B cell (primary cell): ENCODE measurements at regions not wholly inside any gene's neighbourhood (a gene's known extent, or its start where the extent isn't known, plus 50 kb on each side); places are given as distances from the start of the nearest gene placed in this dataset.

Experiments used
- ATAC-seq: fragments of 200-7000 bp; cut with Tn5 transposase; one replicate; pipeline ENCODE4 v1.10.0; 2021; ENCODE audit warnings: low read depth, mild to moderate bottlenecking, moderate number of reproducible peaks, moderate library complexity
- CTCF ChIA-PET: fragments of 350-600 bp; sonication (Branson Sonifier 250); formaldehyde crosslinking; loops from one replicate; lab custom pipeline; 2021; ENCODE audit warnings: antibody characterized with exemption, inconsistent platforms; lab: Charles Lee
- POLR2A ChIA-PET: fragments of 350-600 bp; sonication (Branson Sonifier 250); formaldehyde crosslinking; loops from one replicate; lab custom pipeline; 2021; ENCODE audit warnings: antibody characterized with exemption; lab: Charles Lee
- DNase-seq: peaks from one replicate; pipeline ENCODE4 v3.0.0; 2013
- H2AFZ ChIP-seq: 2 replicates; pipeline ENCODE4 v1.6.1; 2012; ENCODE audit warnings: mild to moderate bottlenecking, low read depth, low read length; ENCODE audit not compliant: insufficient read depth, poor library complexity, severe bottlenecking
- H3K27ac ChIP-seq, 2 donors: 1 replicate in 1 of 2; 2 replicates in 1 of 2; pipeline ENCODE4 v1.5.1; 2012 to 2013; ENCODE audit warnings: low read length in 2 of 2, mild to moderate bottlenecking in 2 of 2, moderate library complexity in 1 of 2
- H3K27me3 ChIP-seq, 4 experiments: fragments of 200-600 bp in 1 of 4; sonication (generic) in 1 of 4; replicated peaks in 1 of 4; 1 replicate in 2 of 4; 2 replicates in 2 of 4; pipeline versions ENCODE4 v1.6.1 to v1.7.0; 2013 to 2016; ENCODE audit warnings: low read length in 3 of 4, mild to moderate bottlenecking in 2 of 4, mixed read lengths in 1 of 4, moderate library complexity in 1 of 4; ENCODE audit not compliant: insufficient read depth in 4 of 4, control insufficient read depth in 3 of 4; ENCODE audit errors: control extremely low read depth in 1 of 4
- H3K36me3 ChIP-seq, 2 experiments: replicated peaks in 1 of 2; 1 replicate in 1 of 2; 2 replicates in 1 of 2; pipeline versions ENCODE4 v1.6.1 to v1.7.1; 2013; ENCODE audit warnings: low read length in 1 of 2; ENCODE audit not compliant: insufficient read depth in 2 of 2, control insufficient read depth in 1 of 2; ENCODE audit errors: control extremely low read depth in 1 of 2, extremely low read depth in 1 of 2
- H3K4me1 ChIP-seq, 2 donors: fragments of 200-600 bp in 1 of 2; sonication (generic) in 1 of 2; 1 replicate in 1 of 2; 2 replicates in 1 of 2; pipeline versions ENCODE4 v1.5.1 to v1.6.1; 2013 to 2017; ENCODE audit warnings: low read length in 2 of 2; ENCODE audit not compliant: control insufficient read depth in 2 of 2, insufficient read depth in 2 of 2
- H3K4me2 ChIP-seq: replicated peaks from 2 replicates; pipeline ENCODE3; 2012; ENCODE audit warnings: mild to moderate bottlenecking, low read depth, low read length; ENCODE audit not compliant: poor library complexity, severe bottlenecking
- H3K4me3 ChIP-seq, 5 experiments: fragments of 200-600 bp in 1 of 5; sonication (generic) in 1 of 5; 1 replicate in 3 of 5; 2 replicates in 2 of 5; pipeline versions ENCODE4 v1.5.1 to v1.7.0; 2011 to 2016; ENCODE audit warnings: low read length in 4 of 5, mild to moderate bottlenecking in 4 of 5, low read depth in 2 of 5, control low read depth in 1 of 5, moderate library complexity in 1 of 5; ENCODE audit not compliant: insufficient read depth in 1 of 5; ENCODE audit errors: control extremely low read depth in 1 of 5, extremely low read depth in 1 of 5
- H3K79me2 ChIP-seq: fragments of 200-600 bp; sonication (generic); one replicate; pipeline ENCODE4 v1.6.0; 2016; ENCODE audit warnings: low read length; ENCODE audit not compliant: control insufficient read depth, insufficient read depth
- H3K9ac ChIP-seq: fragments of 200-600 bp; sonication (generic); 2 replicates; pipeline ENCODE4 v1.6.1; 2017; ENCODE audit warnings: mild to moderate bottlenecking, low read length, moderate library complexity
- H3K9me3 ChIP-seq, 3 donors: one replicate each; pipeline versions ENCODE4 v1.6.1 to v1.7.1; 2013; ENCODE audit warnings: low read length in 2 of 3; ENCODE audit not compliant: control insufficient read depth in 2 of 3, insufficient read depth in 1 of 3; ENCODE audit errors: control extremely low read depth in 1 of 3
- H4K20me1 ChIP-seq: 2 replicates; pipeline ENCODE4 v1.6.0; 2012; ENCODE audit warnings: mild to moderate bottlenecking, low read length; ENCODE audit not compliant: insufficient read depth, control insufficient read depth, poor library complexity, severe bottlenecking
- H3K27ac Mint-ChIP-seq: one replicate; pipeline ENCODE4 v1.8.0; 2021; ENCODE audit warnings: mixed read lengths
- H3K27me3 Mint-ChIP-seq: one replicate; pipeline ENCODE4 v1.8.0; 2021; ENCODE audit warnings: mixed read lengths
- H3K4me1 Mint-ChIP-seq: one replicate; pipeline ENCODE4 v1.8.0; 2021; ENCODE audit warnings: mixed read lengths
- H3K4me3 Mint-ChIP-seq: one replicate; pipeline ENCODE4 v1.8.0; 2021; ENCODE audit warnings: mixed read lengths
- H3K9me3 Mint-ChIP-seq: one replicate; pipeline ENCODE4 v1.8.0; 2022; ENCODE audit warnings: mixed read lengths; ENCODE audit not compliant: insufficient read depth
- EZH2 ChIP-seq: IDR thresholded peaks from 2 replicates; pipeline ENCODE4 v1.6.1; 2012; ENCODE audit warnings: borderline replicate concordance, low read depth, mild to moderate bottlenecking, moderate library complexity, low read length; ENCODE audit not compliant: insufficient read depth, poor library complexity, severe bottlenecking
- WGBS: methylation state at CpG from one replicate; pipeline ENCODE4 v1.1.5; 2013; ENCODE audit warnings: missing lambda C conversion rate; ENCODE audit not compliant: insufficient coverage; 5-methylcytosine and 5-hydroxymethylcytosine counted together
- intact Hi-C: fragments of 100-400 bp; cut with micrococcal nuclease; formaldehyde crosslinking; loops from one replicate; pipeline ENCODE4 v1.10.0; 2022
- TF ChIP-seq, protein P1 (sequence below): fragments of 200-600 bp; IDR thresholded peaks from one replicate; pipeline ENCODE4 v1.8.0; 2022; ENCODE audit warnings: antibody characterized with exemption, mild to moderate bottlenecking

DNA sequence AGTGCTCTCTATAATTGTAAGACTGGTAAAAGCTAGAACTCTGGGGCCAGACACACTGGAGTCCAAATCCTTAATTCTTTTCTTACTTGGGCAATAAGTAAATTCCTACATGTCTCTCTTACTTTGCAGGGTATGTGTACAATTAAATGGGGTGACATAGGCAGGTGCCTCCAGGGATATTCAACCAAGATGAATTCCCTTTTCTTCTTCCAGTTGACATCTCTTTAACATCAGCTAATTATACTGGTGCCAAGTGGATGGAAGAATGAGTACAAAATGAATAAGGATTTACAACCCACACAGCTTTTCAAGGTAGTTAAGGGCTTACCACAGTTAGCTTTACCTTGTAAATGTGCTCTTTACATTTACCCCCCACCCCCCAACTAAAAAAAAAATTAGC lies 295.5 kb upstream of the GADL1 start:
- Histone ChIP-seq H3K36me3 (no peaks in the 10 kb centered on the region), H2AFZ (no peak overlapping the region), H3K9ac (no peak overlapping the region), H3K4me1 (no peaks in the 10 kb centered on the region), H3K79me2 (no peaks in the 10 kb centered on the region), H3K27ac (no peak overlapping the region), H3K4me2 (no peak overlapping the region), H3K27me3 (peaks cover 0 to 3% (median 0%) of the 10 kb centered on the region in 4 experiments), H4K20me1 (no peaks in the 10 kb centered on the region), H3K4me3 (no peak overlapping the region), H3K9me3 (no peaks in the 10 kb centered on the region)
- DNase-seq (no peak), ATAC-seq (no peak)
- H3K27me3 Mint-ChIP-seq, result peaks cover 5% of the 10 kb centered on the region
- H3K9me3 Mint-ChIP-seq, result no peaks in the 10 kb centered on the region
- H3K27ac Mint-ChIP-seq, result no peak overlapping the region
- intact Hi-C loops, result loop anchor here (10.0 kb wide), 1 partner anchor 85 kb away; no protein-coding TSS in a partner anchor
- TF ChIP-seq EZH2, result no peak
- TF ChIP-seq, protein P1, sequence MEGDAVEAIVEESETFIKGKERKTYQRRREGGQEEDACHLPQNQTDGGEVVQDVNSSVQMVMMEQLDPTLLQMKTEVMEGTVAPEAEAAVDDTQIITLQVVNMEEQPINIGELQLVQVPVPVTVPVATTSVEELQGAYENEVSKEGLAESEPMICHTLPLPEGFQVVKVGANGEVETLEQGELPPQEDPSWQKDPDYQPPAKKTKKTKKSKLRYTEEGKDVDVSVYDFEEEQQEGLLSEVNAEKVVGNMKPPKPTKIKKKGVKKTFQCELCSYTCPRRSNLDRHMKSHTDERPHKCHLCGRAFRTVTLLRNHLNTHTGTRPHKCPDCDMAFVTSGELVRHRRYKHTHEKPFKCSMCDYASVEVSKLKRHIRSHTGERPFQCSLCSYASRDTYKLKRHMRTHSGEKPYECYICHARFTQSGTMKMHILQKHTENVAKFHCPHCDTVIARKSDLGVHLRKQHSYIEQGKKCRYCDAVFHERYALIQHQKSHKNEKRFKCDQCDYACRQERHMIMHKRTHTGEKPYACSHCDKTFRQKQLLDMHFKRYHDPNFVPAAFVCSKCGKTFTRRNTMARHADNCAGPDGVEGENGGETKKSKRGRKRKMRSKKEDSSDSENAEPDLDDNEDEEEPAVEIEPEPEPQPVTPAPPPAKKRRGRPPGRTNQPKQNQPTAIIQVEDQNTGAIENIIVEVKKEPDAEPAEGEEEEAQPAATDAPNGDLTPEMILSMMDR, result no peak
- H3K4me1 Mint-ChIP-seq, result no peaks in the 10 kb centered on the region
- ChIA-PET POLR2A (no interaction called here), CTCF (no interaction called here)
- H3K4me3 Mint-ChIP-seq, result no peak overlapping the region

DNA sequence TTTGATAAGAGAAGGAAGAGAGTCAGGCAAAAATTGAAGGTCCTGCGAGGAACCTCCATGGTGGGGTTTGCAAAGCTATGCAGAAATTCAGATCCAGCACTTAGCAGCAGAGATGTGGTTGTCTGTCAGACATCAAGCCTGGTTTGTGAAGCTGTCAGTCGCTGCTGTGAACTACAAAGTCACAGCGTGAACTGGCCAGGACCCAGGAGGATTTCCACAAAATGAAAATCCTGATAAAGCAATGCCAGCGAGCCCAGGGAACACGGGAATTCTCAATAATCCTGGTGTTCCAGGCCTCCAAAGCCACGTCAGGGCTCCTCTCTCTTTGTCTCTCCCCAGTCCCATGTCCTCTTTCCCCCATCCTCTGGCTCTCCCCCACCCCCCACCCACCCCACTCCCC lies 296.9 kb upstream of the GADL1 start:
- Mint-ChIP-seq H3K4me1 (no peaks in the 10 kb centered on the region), H3K9me3 (no peaks in the 10 kb centered on the region), H3K27me3 (no peaks in the 10 kb centered on the region), H3K27ac (no peak overlapping the region), H3K4me3 (no peak overlapping the region)
- Histone ChIP-seq H4K20me1 (no peaks in the 10 kb centered on the region), H3K4me2 (no peak overlapping the region), H3K36me3 (no peaks in the 10 kb centered on the region), H3K4me1 (no peaks in the 10 kb centered on the region), H3K79me2 (no peaks in the 10 kb centered on the region), H3K27me3 (peaks cover 0 to 3% (median 0%) of the 10 kb centered on the region in 4 experiments), H2AFZ (no peak overlapping the region), H3K4me3 (no peak overlapping the region), H3K9ac (no peak overlapping the region), H3K27ac (no peak overlapping the region), H3K9me3 (no peaks in the 10 kb centered on the region)
- intact Hi-C loops, result no loop called here
- WGBS, result 87% methylated on average over 6 of the region's 6 CpGs
- CTCF ChIA-PET, result no interaction called here
- DNase-seq (no peak), ATAC-seq (no peak)
- TF ChIP-seq, protein P1, result no peak
- TF ChIP-seq EZH2, result no peak
- POLR2A ChIA-PET, result no interaction called here
